ENCODE measurements at regions not wholly inside any gene's neighbourhood (a gene's known extent, or its start where the extent isn't known, plus 50 kb on each side); places are given as distances from the start of the nearest gene placed in this dataset.

- H3K9me3 ChIP-seq (ENCODE audit: control insufficient read depth in 1 of 2, insufficient read depth in 1 of 2, low read length in 2 of 2) = no peaks in the 10 kb centered on the region
- ATAC-seq (ENCODE audit: poor library complexity) = no peak
- no peaks in the 10 kb centered on the region for H3K36me3 ChIP-seq (ENCODE audit: insufficient read depth, low read length)
- H3K27me3 ChIP-seq (ENCODE audit: control insufficient read depth in 1 of 2, insufficient read depth in 2 of 2, low read length in 2 of 2) = no peaks in the 10 kb centered on the region
- ChIA-PET CTCF (no interaction called here), POLR2A (no interaction called here)
- H3K36me3 Mint-ChIP-seq (ENCODE audit: low read depth) = no peaks in the 10 kb centered on the region
- intact Hi-C loops (cut with DNase I, micrococcal nuclease) = loop anchor here (2.0 to 5.0 kb wide), 2 partner anchors 634 to 1107 kb away; no protein-coding TSS in a partner anchor
- no peaks in the 10 kb centered on the region for H3K9me3 Mint-ChIP-seq
- no peak overlapping the region for H3K27ac Mint-ChIP-seq
- H3K4me3 ChIP-seq (ENCODE audit: low read length) = no peak overlapping the region
- TF ChIP-seq CTCF (IDR thresholded peaks at IDR 0.05) = peak; percentile 49
- H3K4me1 Mint-ChIP-seq (ENCODE audit: low read depth) = peaks cover 8% of the 10 kb centered on the region
- peak in 3 of 14 experiments; percentile 23 to 35 (median 27) for DNase-seq
- peaks cover 3% of the 10 kb centered on the region for H3K4me1 ChIP-seq (ENCODE audit: insufficient read depth, low read length)
- H3K27ac ChIP-seq (ENCODE audit: low read depth in 1 of 2, low read length in 2 of 2) = no peak overlapping the region
- peaks cover 10% of the 10 kb centered on the region for H3K27me3 Mint-ChIP-seq
- H3K4me3 Mint-ChIP-seq = no peak overlapping the region
Observed at GRCh38 chr6:145214570-145214969, 520.8 kb downstream of the EPM2A start.

GRCh38 chr6:145224450-145224849 lies 510.9 kb downstream of the EPM2A start:
- Histone ChIP-seq H3K36me3 (ENCODE audit: insufficient read depth, low read length) (no peaks in the 10 kb centered on the region), H3K4me1 (ENCODE audit: insufficient read depth, low read length) (no peaks in the 10 kb centered on the region), H3K4me3 (ENCODE audit: low read length) (no peak overlapping the region), H3K9me3 (ENCODE audit: control insufficient read depth in 1 of 2, insufficient read depth in 1 of 2, low read length in 2 of 2) (no peaks in the 10 kb centered on the region), H3K27me3 (ENCODE audit: control insufficient read depth in 1 of 2, insufficient read depth in 2 of 2, low read length in 2 of 2) (no peaks in the 10 kb centered on the region), H3K27ac (ENCODE audit: low read depth in 1 of 2, low read length in 2 of 2) (no peak overlapping the region)
- intact Hi-C loops (cut with DNase I, micrococcal nuclease) = no loop called here
- H3K4me3 Mint-ChIP-seq = no peak overlapping the region
- ATAC-seq (ENCODE audit: poor library complexity) (no peak), DNase-seq (no peak)
- ChIA-PET POLR2A (no interaction called here), CTCF (no interaction called here)
- H3K27me3 Mint-ChIP-seq = peaks cover 16% of the 10 kb centered on the region
- no peak overlapping the region for H3K27ac Mint-ChIP-seq
- H3K36me3 Mint-ChIP-seq (ENCODE audit: low read depth) = no peaks in the 10 kb centered on the region
- TF ChIP-seq CTCF (IDR thresholded peaks at IDR 0.05) = no peak
- H3K4me1 Mint-ChIP-seq (ENCODE audit: low read depth) = no peaks in the 10 kb centered on the region
- H3K9me3 Mint-ChIP-seq = no peaks in the 10 kb centered on the region

GRCh38 chr6:145225500-145225899 lies 509.8 kb downstream of the EPM2A start:
- no peak for TF ChIP-seq CTCF (IDR thresholded peaks at IDR 0.05)
- no peak for ATAC-seq (ENCODE audit: poor library complexity)
- intact Hi-C loops (cut with DNase I, micrococcal nuclease) = no loop called here
- CTCF ChIA-PET = no interaction called here
- no peaks in the 10 kb centered on the region for H3K9me3 Mint-ChIP-seq
- H3K4me1 ChIP-seq (ENCODE audit: insufficient read depth, low read length) = no peaks in the 10 kb centered on the region
- DNase-seq = no peak
- H3K27ac Mint-ChIP-seq = no peak overlapping the region
- no peak overlapping the region for H3K4me3 Mint-ChIP-seq
- no peak overlapping the region for H3K4me3 ChIP-seq (ENCODE audit: low read length)
- H3K27me3 ChIP-seq (ENCODE audit: control insufficient read depth in 1 of 2, insufficient read depth in 2 of 2, low read length in 2 of 2) = no peaks in the 10 kb centered on the region
- H3K36me3 ChIP-seq (ENCODE audit: insufficient read depth, low read length) = no peaks in the 10 kb centered on the region
- peaks cover 9% of the 10 kb centered on the region for H3K27me3 Mint-ChIP-seq
- H3K4me1 Mint-ChIP-seq (ENCODE audit: low read depth) = no peaks in the 10 kb centered on the region
- POLR2A ChIA-PET = no interaction called here
- no peaks in the 10 kb centered on the region for H3K36me3 Mint-ChIP-seq (ENCODE audit: low read depth)
- no peak overlapping the region for H3K27ac ChIP-seq (ENCODE audit: low read depth in 1 of 2, low read length in 2 of 2)
- no peaks in the 10 kb centered on the region for H3K9me3 ChIP-seq (ENCODE audit: control insufficient read depth in 1 of 2, insufficient read depth in 1 of 2, low read length in 2 of 2)

All from CD4-positive, alpha-beta T cell (primary cell).